B cell (primary cell): ENCODE measurements at regions not wholly inside any gene's neighbourhood (a gene's known extent, or its start where the extent isn't known, plus 50 kb on each side); places are given as distances from the start of the nearest gene placed in this dataset.

Source experiments
- ATAC-seq: fragments of 200-7000 bp; cut with Tn5 transposase; one replicate; pipeline ENCODE4 v1.10.0; 2021; ENCODE audit warnings: low read depth, mild to moderate bottlenecking, moderate number of reproducible peaks, moderate library complexity
- CTCF ChIA-PET: fragments of 350-600 bp; sonication (Branson Sonifier 250); formaldehyde crosslinking; loops from one replicate; lab custom pipeline; 2021; ENCODE audit warnings: antibody characterized with exemption, inconsistent platforms; lab: Charles Lee
- POLR2A ChIA-PET: fragments of 350-600 bp; sonication (Branson Sonifier 250); formaldehyde crosslinking; loops from one replicate; lab custom pipeline; 2021; ENCODE audit warnings: antibody characterized with exemption; lab: Charles Lee
- DNase-seq: peaks from one replicate; pipeline ENCODE4 v3.0.0; 2013
- H2AFZ ChIP-seq: 2 replicates; pipeline ENCODE4 v1.6.1; 2012; ENCODE audit warnings: mild to moderate bottlenecking, low read depth, low read length; ENCODE audit not compliant: insufficient read depth, poor library complexity, severe bottlenecking
- H3K27ac ChIP-seq, 2 donors: 1 replicate in 1 of 2; 2 replicates in 1 of 2; pipeline ENCODE4 v1.5.1; 2012 to 2013; ENCODE audit warnings: low read length in 2 of 2, mild to moderate bottlenecking in 2 of 2, moderate library complexity in 1 of 2
- H3K27me3 ChIP-seq, 4 experiments: fragments of 200-600 bp in 1 of 4; sonication (generic) in 1 of 4; replicated peaks in 1 of 4; 1 replicate in 2 of 4; 2 replicates in 2 of 4; pipeline versions ENCODE4 v1.6.1 to v1.7.0; 2013 to 2016; ENCODE audit warnings: low read length in 3 of 4, mild to moderate bottlenecking in 2 of 4, mixed read lengths in 1 of 4, moderate library complexity in 1 of 4; ENCODE audit not compliant: insufficient read depth in 4 of 4, control insufficient read depth in 3 of 4; ENCODE audit errors: control extremely low read depth in 1 of 4
- H3K36me3 ChIP-seq, 2 experiments: replicated peaks in 1 of 2; 1 replicate in 1 of 2; 2 replicates in 1 of 2; pipeline versions ENCODE4 v1.6.1 to v1.7.1; 2013; ENCODE audit warnings: low read length in 1 of 2; ENCODE audit not compliant: insufficient read depth in 2 of 2, control insufficient read depth in 1 of 2; ENCODE audit errors: control extremely low read depth in 1 of 2, extremely low read depth in 1 of 2
- H3K4me1 ChIP-seq, 2 donors: fragments of 200-600 bp in 1 of 2; sonication (generic) in 1 of 2; 1 replicate in 1 of 2; 2 replicates in 1 of 2; pipeline versions ENCODE4 v1.5.1 to v1.6.1; 2013 to 2017; ENCODE audit warnings: low read length in 2 of 2; ENCODE audit not compliant: control insufficient read depth in 2 of 2, insufficient read depth in 2 of 2
- H3K4me2 ChIP-seq: replicated peaks from 2 replicates; pipeline ENCODE3; 2012; ENCODE audit warnings: mild to moderate bottlenecking, low read depth, low read length; ENCODE audit not compliant: poor library complexity, severe bottlenecking
- H3K4me3 ChIP-seq, 5 experiments: fragments of 200-600 bp in 1 of 5; sonication (generic) in 1 of 5; 1 replicate in 3 of 5; 2 replicates in 2 of 5; pipeline versions ENCODE4 v1.5.1 to v1.7.0; 2011 to 2016; ENCODE audit warnings: low read length in 4 of 5, mild to moderate bottlenecking in 4 of 5, low read depth in 2 of 5, control low read depth in 1 of 5, moderate library complexity in 1 of 5; ENCODE audit not compliant: insufficient read depth in 1 of 5; ENCODE audit errors: control extremely low read depth in 1 of 5, extremely low read depth in 1 of 5
- H3K79me2 ChIP-seq: fragments of 200-600 bp; sonication (generic); one replicate; pipeline ENCODE4 v1.6.0; 2016; ENCODE audit warnings: low read length; ENCODE audit not compliant: control insufficient read depth, insufficient read depth
- H3K9ac ChIP-seq: fragments of 200-600 bp; sonication (generic); 2 replicates; pipeline ENCODE4 v1.6.1; 2017; ENCODE audit warnings: mild to moderate bottlenecking, low read length, moderate library complexity
- H3K9me3 ChIP-seq, 3 donors: one replicate each; pipeline versions ENCODE4 v1.6.1 to v1.7.1; 2013; ENCODE audit warnings: low read length in 2 of 3; ENCODE audit not compliant: control insufficient read depth in 2 of 3, insufficient read depth in 1 of 3; ENCODE audit errors: control extremely low read depth in 1 of 3
- H4K20me1 ChIP-seq: 2 replicates; pipeline ENCODE4 v1.6.0; 2012; ENCODE audit warnings: mild to moderate bottlenecking, low read length; ENCODE audit not compliant: insufficient read depth, control insufficient read depth, poor library complexity, severe bottlenecking
- H3K27ac Mint-ChIP-seq: one replicate; pipeline ENCODE4 v1.8.0; 2021; ENCODE audit warnings: mixed read lengths
- H3K27me3 Mint-ChIP-seq: one replicate; pipeline ENCODE4 v1.8.0; 2021; ENCODE audit warnings: mixed read lengths
- H3K4me1 Mint-ChIP-seq: one replicate; pipeline ENCODE4 v1.8.0; 2021; ENCODE audit warnings: mixed read lengths
- H3K4me3 Mint-ChIP-seq: one replicate; pipeline ENCODE4 v1.8.0; 2021; ENCODE audit warnings: mixed read lengths
- H3K9me3 Mint-ChIP-seq: one replicate; pipeline ENCODE4 v1.8.0; 2022; ENCODE audit warnings: mixed read lengths; ENCODE audit not compliant: insufficient read depth
- CTCF ChIP-seq: fragments of 200-600 bp; IDR thresholded peaks from one replicate; pipeline ENCODE4 v1.8.0; 2022; ENCODE audit warnings: antibody characterized with exemption, mild to moderate bottlenecking
- EZH2 ChIP-seq: IDR thresholded peaks from 2 replicates; pipeline ENCODE4 v1.6.1; 2012; ENCODE audit warnings: borderline replicate concordance, low read depth, mild to moderate bottlenecking, moderate library complexity, low read length; ENCODE audit not compliant: insufficient read depth, poor library complexity, severe bottlenecking
- WGBS: methylation state at CpG from one replicate; pipeline ENCODE4 v1.1.5; 2013; ENCODE audit warnings: missing lambda C conversion rate; ENCODE audit not compliant: insufficient coverage; 5-methylcytosine and 5-hydroxymethylcytosine counted together
- intact Hi-C: fragments of 100-400 bp; cut with micrococcal nuclease; formaldehyde crosslinking; loops from one replicate; pipeline ENCODE4 v1.10.0; 2022

- no peaks in the 10 kb centered on the region for H3K36me3 ChIP-seq
- intact Hi-C loops: no loop called here
- H3K4me2 ChIP-seq: no peak overlapping the region
- no CpG with 5 or more reads among the region's 2 CpGs for WGBS
- H4K20me1 ChIP-seq: no peaks in the 10 kb centered on the region
- ChIA-PET CTCF (no interaction called here), POLR2A (no interaction called here)
- no peak overlapping the region for H3K27ac ChIP-seq
- peaks cover 0 to 2% (median 0%) of the 10 kb centered on the region in 3 donors for H3K9me3 ChIP-seq
- no peak overlapping the region for H3K9ac ChIP-seq
- H3K4me3 ChIP-seq: no peak overlapping the region
- no peaks in the 10 kb centered on the region for H3K4me1 ChIP-seq
- Mint-ChIP-seq H3K9me3 (no peaks in the 10 kb centered on the region), H3K27ac (no peak overlapping the region), H3K4me3 (no peak overlapping the region), H3K27me3 (no peaks in the 10 kb centered on the region), H3K4me1 (no peaks in the 10 kb centered on the region)
- TF ChIP-seq CTCF (no peak), EZH2 (no peak)
- no peak for ATAC-seq
- H2AFZ ChIP-seq: no peak overlapping the region
- H3K79me2 ChIP-seq: no peaks in the 10 kb centered on the region
- H3K27me3 ChIP-seq: no peaks in the 10 kb centered on the region
- no peak for DNase-seq
Observed at GRCh38 chrX:63032811-63033210, 318.3 kb downstream of the SPIN4 start.

- intact Hi-C loops: no loop called here
Observed at GRCh38 chrX:63013549-63013948, 337.6 kb downstream of the SPIN4 start.

More at GRCh38 chrX:63013549-63013948, 337.6 kb downstream of the SPIN4 start:
- no peak overlapping the region for H3K4me2 ChIP-seq
- Mint-ChIP-seq H3K27ac (no peak overlapping the region), H3K4me1 (no peaks in the 10 kb centered on the region), H3K9me3 (peaks cover 3% of the 10 kb centered on the region), H3K27me3 (no peaks in the 10 kb centered on the region), H3K4me3 (no peak overlapping the region)
- no peaks in the 10 kb centered on the region for H4K20me1 ChIP-seq
- DNase-seq: no peak
- ATAC-seq: no peak
- no peak for TF ChIP-seq CTCF
- no peak for TF ChIP-seq EZH2
- no peak overlapping the region for H3K4me3 ChIP-seq
- H3K27me3 ChIP-seq: no peaks in the 10 kb centered on the region
- ChIA-PET CTCF (no interaction called here), POLR2A (no interaction called here)
- WGBS: 63% methylated on average over 1 of the region's 3 CpGs
- H2AFZ ChIP-seq: no peak overlapping the region
- peaks cover 0 to 5% (median 0%) of the 10 kb centered on the region in 3 donors for H3K9me3 ChIP-seq
- H3K79me2 ChIP-seq: no peaks in the 10 kb centered on the region
- H3K4me1 ChIP-seq: no peaks in the 10 kb centered on the region
- H3K36me3 ChIP-seq: no peaks in the 10 kb centered on the region
- no peak overlapping the region for H3K9ac ChIP-seq
- H3K27ac ChIP-seq: no peak overlapping the region
